Stomach (tissue), 4 donors: ENCODE measurements at regions not wholly inside any gene's neighbourhood (a gene's known extent, or its start where the extent isn't known, plus 50 kb on each side); places are given as distances from the start of the nearest gene placed in this dataset.

Source experiments
- CTCF ChIP-seq, 7 experiments: fragments of 450-650 bp in 4 of 7; fragments of 200-600 bp in 3 of 7; sonication (generic) in 3 of 7; IDR thresholded peaks; one replicate each; pipeline ENCODE4 v1.5.1; 2016 to 2019; ENCODE audit warnings: antibody characterized with exemption in 7 of 7, control low read depth in 2 of 7, mild to moderate bottlenecking in 1 of 7
- EP300 ChIP-seq: sonication (generic); formaldehyde crosslinking; IDR thresholded peaks from one replicate; pipeline ENCODE4 v1.6.1; 2017; ENCODE audit warnings: antibody characterized with exemption

- TF ChIP-seq CTCF (IDR thresholded peaks at IDR 0.05) (no peak), EP300 (no peak)
Measured at GRCh38 chr12:60832290-60832689, 1236.5 kb downstream of the SLC16A7 start.
